B cell (primary cell): ENCODE measurements at regions not wholly inside any gene's neighbourhood (a gene's known extent, or its start where the extent isn't known, plus 50 kb on each side); places are given as distances from the start of the nearest gene placed in this dataset.

ENCODE experiments used
- ATAC-seq: fragments of 200-7000 bp; cut with Tn5 transposase; one replicate; pipeline ENCODE4 v1.10.0; 2021; ENCODE audit warnings: low read depth, mild to moderate bottlenecking, moderate number of reproducible peaks, moderate library complexity
- CTCF ChIA-PET: fragments of 350-600 bp; sonication (Branson Sonifier 250); formaldehyde crosslinking; loops from one replicate; lab custom pipeline; 2021; ENCODE audit warnings: antibody characterized with exemption, inconsistent platforms; lab: Charles Lee
- POLR2A ChIA-PET: fragments of 350-600 bp; sonication (Branson Sonifier 250); formaldehyde crosslinking; loops from one replicate; lab custom pipeline; 2021; ENCODE audit warnings: antibody characterized with exemption; lab: Charles Lee
- DNase-seq: peaks from one replicate; pipeline ENCODE4 v3.0.0; 2013
- H2AFZ ChIP-seq: 2 replicates; pipeline ENCODE4 v1.6.1; 2012; ENCODE audit warnings: mild to moderate bottlenecking, low read depth, low read length; ENCODE audit not compliant: insufficient read depth, poor library complexity, severe bottlenecking
- H3K27ac ChIP-seq, 2 donors: 1 replicate in 1 of 2; 2 replicates in 1 of 2; pipeline ENCODE4 v1.5.1; 2012 to 2013; ENCODE audit warnings: low read length in 2 of 2, mild to moderate bottlenecking in 2 of 2, moderate library complexity in 1 of 2
- H3K27me3 ChIP-seq, 4 experiments: fragments of 200-600 bp in 1 of 4; sonication (generic) in 1 of 4; replicated peaks in 1 of 4; 1 replicate in 2 of 4; 2 replicates in 2 of 4; pipeline versions ENCODE4 v1.6.1 to v1.7.0; 2013 to 2016; ENCODE audit warnings: low read length in 3 of 4, mild to moderate bottlenecking in 2 of 4, mixed read lengths in 1 of 4, moderate library complexity in 1 of 4; ENCODE audit not compliant: insufficient read depth in 4 of 4, control insufficient read depth in 3 of 4; ENCODE audit errors: control extremely low read depth in 1 of 4
- H3K36me3 ChIP-seq, 2 experiments: replicated peaks in 1 of 2; 1 replicate in 1 of 2; 2 replicates in 1 of 2; pipeline versions ENCODE4 v1.6.1 to v1.7.1; 2013; ENCODE audit warnings: low read length in 1 of 2; ENCODE audit not compliant: insufficient read depth in 2 of 2, control insufficient read depth in 1 of 2; ENCODE audit errors: control extremely low read depth in 1 of 2, extremely low read depth in 1 of 2
- H3K4me1 ChIP-seq, 2 donors: fragments of 200-600 bp in 1 of 2; sonication (generic) in 1 of 2; 1 replicate in 1 of 2; 2 replicates in 1 of 2; pipeline versions ENCODE4 v1.5.1 to v1.6.1; 2013 to 2017; ENCODE audit warnings: low read length in 2 of 2; ENCODE audit not compliant: control insufficient read depth in 2 of 2, insufficient read depth in 2 of 2
- H3K4me2 ChIP-seq: replicated peaks from 2 replicates; pipeline ENCODE3; 2012; ENCODE audit warnings: mild to moderate bottlenecking, low read depth, low read length; ENCODE audit not compliant: poor library complexity, severe bottlenecking
- H3K4me3 ChIP-seq, 5 experiments: fragments of 200-600 bp in 1 of 5; sonication (generic) in 1 of 5; 1 replicate in 3 of 5; 2 replicates in 2 of 5; pipeline versions ENCODE4 v1.5.1 to v1.7.0; 2011 to 2016; ENCODE audit warnings: low read length in 4 of 5, mild to moderate bottlenecking in 4 of 5, low read depth in 2 of 5, control low read depth in 1 of 5, moderate library complexity in 1 of 5; ENCODE audit not compliant: insufficient read depth in 1 of 5; ENCODE audit errors: control extremely low read depth in 1 of 5, extremely low read depth in 1 of 5
- H3K79me2 ChIP-seq: fragments of 200-600 bp; sonication (generic); one replicate; pipeline ENCODE4 v1.6.0; 2016; ENCODE audit warnings: low read length; ENCODE audit not compliant: control insufficient read depth, insufficient read depth
- H3K9ac ChIP-seq: fragments of 200-600 bp; sonication (generic); 2 replicates; pipeline ENCODE4 v1.6.1; 2017; ENCODE audit warnings: mild to moderate bottlenecking, low read length, moderate library complexity
- H3K9me3 ChIP-seq, 3 donors: one replicate each; pipeline versions ENCODE4 v1.6.1 to v1.7.1; 2013; ENCODE audit warnings: low read length in 2 of 3; ENCODE audit not compliant: control insufficient read depth in 2 of 3, insufficient read depth in 1 of 3; ENCODE audit errors: control extremely low read depth in 1 of 3
- H4K20me1 ChIP-seq: 2 replicates; pipeline ENCODE4 v1.6.0; 2012; ENCODE audit warnings: mild to moderate bottlenecking, low read length; ENCODE audit not compliant: insufficient read depth, control insufficient read depth, poor library complexity, severe bottlenecking
- H3K27ac Mint-ChIP-seq: one replicate; pipeline ENCODE4 v1.8.0; 2021; ENCODE audit warnings: mixed read lengths
- H3K27me3 Mint-ChIP-seq: one replicate; pipeline ENCODE4 v1.8.0; 2021; ENCODE audit warnings: mixed read lengths
- H3K4me1 Mint-ChIP-seq: one replicate; pipeline ENCODE4 v1.8.0; 2021; ENCODE audit warnings: mixed read lengths
- H3K4me3 Mint-ChIP-seq: one replicate; pipeline ENCODE4 v1.8.0; 2021; ENCODE audit warnings: mixed read lengths
- H3K9me3 Mint-ChIP-seq: one replicate; pipeline ENCODE4 v1.8.0; 2022; ENCODE audit warnings: mixed read lengths; ENCODE audit not compliant: insufficient read depth
- CTCF ChIP-seq: fragments of 200-600 bp; IDR thresholded peaks from one replicate; pipeline ENCODE4 v1.8.0; 2022; ENCODE audit warnings: antibody characterized with exemption, mild to moderate bottlenecking
- EZH2 ChIP-seq: IDR thresholded peaks from 2 replicates; pipeline ENCODE4 v1.6.1; 2012; ENCODE audit warnings: borderline replicate concordance, low read depth, mild to moderate bottlenecking, moderate library complexity, low read length; ENCODE audit not compliant: insufficient read depth, poor library complexity, severe bottlenecking
- WGBS: methylation state at CpG from one replicate; pipeline ENCODE4 v1.1.5; 2013; ENCODE audit warnings: missing lambda C conversion rate; ENCODE audit not compliant: insufficient coverage; 5-methylcytosine and 5-hydroxymethylcytosine counted together
- intact Hi-C: fragments of 100-400 bp; cut with micrococcal nuclease; formaldehyde crosslinking; loops from one replicate; pipeline ENCODE4 v1.10.0; 2022

- H3K27me3 Mint-ChIP-seq: peaks cover 4% of the 10 kb centered on the region
Measured at GRCh38 chr16:9393591-9393990, 302.1 kb downstream of the HAPSTR1 start.

DNA sequence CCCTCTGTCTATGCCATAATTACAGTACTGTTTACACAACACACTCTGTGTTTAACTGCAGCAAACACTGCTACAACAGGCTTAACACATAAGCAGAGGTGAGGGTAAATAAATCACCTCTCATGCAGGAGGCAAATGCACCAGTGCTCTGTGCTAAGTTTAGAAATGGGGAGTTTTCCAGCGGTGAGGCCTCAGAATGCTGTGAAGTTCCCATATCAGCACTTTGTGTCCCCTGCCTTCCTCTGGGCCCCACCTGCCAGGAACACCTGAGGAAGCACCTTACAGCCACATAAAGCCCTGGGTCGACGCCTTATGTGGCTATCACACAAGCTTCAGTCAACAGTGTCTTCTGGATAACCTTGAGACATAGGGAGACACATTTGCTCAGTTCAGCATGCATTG lies 304.5 kb downstream of the HAPSTR1 start:
- no peaks in the 10 kb centered on the region for H3K27me3 ChIP-seq
- Mint-ChIP-seq H3K4me1 (no peaks in the 10 kb centered on the region), H3K27me3 (peaks cover 4% of the 10 kb centered on the region), H3K9me3 (peaks cover 5% of the 10 kb centered on the region), H3K27ac (no peak overlapping the region), H3K4me3 (no peak overlapping the region)
- ChIA-PET CTCF (no interaction called here), POLR2A (no interaction called here)
- no peaks in the 10 kb centered on the region for H3K4me1 ChIP-seq
- H3K4me2 ChIP-seq: no peak overlapping the region
- no peak for ATAC-seq
- no peaks in the 10 kb centered on the region for H3K79me2 ChIP-seq
- H3K9me3 ChIP-seq: no peaks in the 10 kb centered on the region
- WGBS: 89% methylated on average over 3 of the region's 3 CpGs
- no peaks in the 10 kb centered on the region for H3K36me3 ChIP-seq
- no peak for DNase-seq
- H3K27ac ChIP-seq: no peak overlapping the region
- no peak overlapping the region for H3K9ac ChIP-seq
- H4K20me1 ChIP-seq: no peaks in the 10 kb centered on the region
- no peak overlapping the region for H3K4me3 ChIP-seq
- intact Hi-C loops: no loop called here
- H2AFZ ChIP-seq: no peak overlapping the region
- TF ChIP-seq CTCF (no peak), EZH2 (no peak)

More at GRCh38 chr16:9393591-9393990, 302.1 kb downstream of the HAPSTR1 start:
- Histone ChIP-seq H3K4me2 (no peak overlapping the region), H3K4me1 (no peaks in the 10 kb centered on the region), H3K4me3 (no peak overlapping the region), H3K79me2 (no peaks in the 10 kb centered on the region), H3K36me3 (no peaks in the 10 kb centered on the region), H3K9ac (no peak overlapping the region), H3K27ac (no peak overlapping the region), H3K9me3 (peaks cover 0 to under 1% (median 0%) of the 10 kb centered on the region in 3 donors), H4K20me1 (no peaks in the 10 kb centered on the region), H3K27me3 (no peaks in the 10 kb centered on the region), H2AFZ (no peak overlapping the region)
- Mint-ChIP-seq H3K9me3 (peaks cover 11% of the 10 kb centered on the region), H3K4me1 (no peaks in the 10 kb centered on the region), H3K27ac (no peak overlapping the region), H3K4me3 (no peak overlapping the region)
- TF ChIP-seq CTCF (no peak), EZH2 (no peak)
- POLR2A ChIA-PET: no interaction called here
- CTCF ChIA-PET: no interaction called here
- intact Hi-C loops: no loop called here
- ATAC-seq (no peak), DNase-seq (no peak)
- 71% methylated on average over 8 of the region's 8 CpGs for WGBS
